KMS-11 (cell line): ENCODE measurements at regions not wholly inside any gene's neighbourhood (a gene's known extent, or its start where the extent isn't known, plus 50 kb on each side); places are given as distances from the start of the nearest gene placed in this dataset.

ENCODE experiments used
- H2AFZ ChIP-seq: fragments of 200-600 bp; sonication (generic); 2 replicates; pipeline ENCODE4 v1.6.1; 2016; ENCODE audit warnings: antibody characterized with exemption, mixed run types, low read depth
- H3K27ac ChIP-seq: fragments of 200-600 bp; sonication (generic); 2 replicates; pipeline ENCODE4 v1.6.1; 2016; ENCODE audit warnings: mild to moderate bottlenecking, mixed run types
- H3K27me3 ChIP-seq: fragments of 200-600 bp; sonication (generic); 2 replicates; pipeline ENCODE4 v1.6.1; 2017; ENCODE audit warnings: mild to moderate bottlenecking, low read depth, mixed run types, moderate library complexity; ENCODE audit not compliant: insufficient read depth
- H3K36me3 ChIP-seq: fragments of 200-600 bp; sonication (generic); 2 replicates; pipeline ENCODE4 v1.6.1; 2017; ENCODE audit warnings: mild to moderate bottlenecking, mixed run types; ENCODE audit not compliant: insufficient read depth
- H3K4me1 ChIP-seq: fragments of 200-600 bp; sonication (generic); 2 replicates; pipeline ENCODE4 v1.6.1; 2016; ENCODE audit warnings: mild to moderate bottlenecking, low read depth, mixed run types; ENCODE audit not compliant: poor library complexity, severe bottlenecking
- H3K4me2 ChIP-seq: fragments of 200-600 bp; sonication (generic); 2 replicates; pipeline ENCODE4 v1.7.0; 2016; ENCODE audit warnings: mild to moderate bottlenecking, mixed run types
- H3K4me3 ChIP-seq: fragments of 200-600 bp; sonication (generic); IDR thresholded peaks from 2 replicates; pipeline ENCODE4 v1.6.1; 2017; ENCODE audit warnings: low read depth, low read length, mixed read lengths; ENCODE audit not compliant: insufficient read depth
- H3K79me2 ChIP-seq: fragments of 200-600 bp; sonication (generic); 2 replicates; pipeline ENCODE4 v1.6.1; 2016; ENCODE audit warnings: low read depth, mixed run types; ENCODE audit not compliant: insufficient read depth
- H3K9ac ChIP-seq: fragments of 200-600 bp; sonication (generic); 2 replicates; pipeline ENCODE4 v1.6.1; 2016; ENCODE audit warnings: mild to moderate bottlenecking, mixed run types
- H4K20me1 ChIP-seq: fragments of 200-600 bp; sonication (generic); 2 replicates; pipeline ENCODE4 v1.6.1; 2016; ENCODE audit warnings: mild to moderate bottlenecking, mixed run types; ENCODE audit not compliant: insufficient read depth
- TF ChIP-seq, protein P1 (sequence below): fragments of 200-600 bp; sonication (generic); conservative IDR thresholded peaks from 2 replicates; pipeline ENCODE4 v1.6.1; 2017; ENCODE audit warnings: low read depth, mild to moderate bottlenecking, antibody characterized with exemption, low read length, moderate library complexity, mixed read lengths

DNA sequence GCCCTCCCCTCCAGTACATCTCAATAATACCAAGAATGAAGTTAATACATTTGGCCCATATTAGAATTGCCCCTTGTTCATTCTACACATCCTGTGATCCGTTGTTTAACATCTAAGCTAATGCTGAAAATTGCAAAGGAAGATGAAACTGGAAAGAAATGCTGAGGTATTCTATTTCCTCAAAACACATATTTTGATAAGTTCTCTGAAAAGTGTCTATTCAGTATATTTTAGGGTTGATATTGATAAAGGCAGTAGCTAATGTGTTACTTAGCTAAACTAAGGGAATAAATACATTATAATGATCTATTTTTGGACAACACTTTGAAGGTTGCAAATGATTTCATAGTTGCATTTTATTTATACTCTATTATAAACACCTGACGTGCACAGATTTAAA, 702.6 kb upstream of the ROBO1 start:
- no peak overlapping the region for H3K9ac ChIP-seq

DNA sequence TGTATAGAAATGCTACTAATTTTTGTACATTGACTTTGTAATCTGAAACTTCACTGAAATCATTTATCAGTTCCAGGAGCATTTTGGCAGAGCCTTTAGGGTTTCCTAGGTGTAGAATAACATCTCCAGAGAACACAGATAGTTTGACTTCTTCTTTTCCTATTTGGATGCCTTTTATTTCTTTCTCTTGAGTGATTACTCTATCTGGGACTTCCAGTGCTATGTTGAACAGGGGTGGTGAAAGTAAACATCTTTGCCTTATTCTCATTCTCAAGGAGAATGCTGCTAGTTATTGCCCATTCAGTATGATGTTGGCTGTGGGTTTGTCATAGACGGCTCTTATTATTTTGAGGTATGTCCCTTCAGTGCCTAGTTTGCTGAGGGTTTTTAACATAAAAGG, 697.9 kb upstream of the ROBO1 start:
- Histone ChIP-seq H3K4me1 (no peaks in the 10 kb centered on the region), H3K4me3 (no peak overlapping the region), H4K20me1 (no peaks in the 10 kb centered on the region), H3K4me2 (no peak overlapping the region), H2AFZ (no peak overlapping the region), H3K79me2 (no peaks in the 10 kb centered on the region), H3K9ac (no peak overlapping the region), H3K27me3 (no peaks in the 10 kb centered on the region), H3K36me3 (no peaks in the 10 kb centered on the region), H3K27ac (no peak overlapping the region)
- TF ChIP-seq, protein P1, sequence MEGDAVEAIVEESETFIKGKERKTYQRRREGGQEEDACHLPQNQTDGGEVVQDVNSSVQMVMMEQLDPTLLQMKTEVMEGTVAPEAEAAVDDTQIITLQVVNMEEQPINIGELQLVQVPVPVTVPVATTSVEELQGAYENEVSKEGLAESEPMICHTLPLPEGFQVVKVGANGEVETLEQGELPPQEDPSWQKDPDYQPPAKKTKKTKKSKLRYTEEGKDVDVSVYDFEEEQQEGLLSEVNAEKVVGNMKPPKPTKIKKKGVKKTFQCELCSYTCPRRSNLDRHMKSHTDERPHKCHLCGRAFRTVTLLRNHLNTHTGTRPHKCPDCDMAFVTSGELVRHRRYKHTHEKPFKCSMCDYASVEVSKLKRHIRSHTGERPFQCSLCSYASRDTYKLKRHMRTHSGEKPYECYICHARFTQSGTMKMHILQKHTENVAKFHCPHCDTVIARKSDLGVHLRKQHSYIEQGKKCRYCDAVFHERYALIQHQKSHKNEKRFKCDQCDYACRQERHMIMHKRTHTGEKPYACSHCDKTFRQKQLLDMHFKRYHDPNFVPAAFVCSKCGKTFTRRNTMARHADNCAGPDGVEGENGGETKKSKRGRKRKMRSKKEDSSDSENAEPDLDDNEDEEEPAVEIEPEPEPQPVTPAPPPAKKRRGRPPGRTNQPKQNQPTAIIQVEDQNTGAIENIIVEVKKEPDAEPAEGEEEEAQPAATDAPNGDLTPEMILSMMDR, result no peak

More for the DNA sequence above, 702.6 kb upstream of the ROBO1 start:
- Histone ChIP-seq H3K36me3 (no peaks in the 10 kb centered on the region), H3K4me1 (no peaks in the 10 kb centered on the region), H3K27ac (no peak overlapping the region), H4K20me1 (no peaks in the 10 kb centered on the region), H3K4me2 (no peak overlapping the region), H2AFZ (no peak overlapping the region), H3K27me3 (no peaks in the 10 kb centered on the region), H3K4me3 (no peak overlapping the region), H3K79me2 (no peaks in the 10 kb centered on the region)
- TF ChIP-seq, protein P1, result no peak

DNA sequence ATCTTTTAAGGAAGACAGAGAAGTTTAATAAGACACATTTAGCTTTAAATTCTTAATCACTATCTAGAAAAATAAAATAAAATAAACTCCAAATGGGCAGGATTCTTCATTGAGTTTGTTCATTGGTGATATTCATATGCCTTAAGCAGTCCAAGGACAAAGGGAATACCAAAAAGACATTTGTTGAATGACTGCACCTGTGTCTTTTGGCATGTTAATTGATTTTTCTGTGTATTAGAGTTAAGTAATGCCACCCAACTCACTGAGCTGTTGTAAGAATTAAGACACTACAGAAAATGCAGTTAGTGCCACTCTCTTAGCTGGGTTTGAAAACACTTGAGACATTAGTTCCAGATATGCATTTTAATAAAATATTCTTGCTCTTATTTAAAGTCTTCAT, 683.6 kb upstream of the ROBO1 start:
- H4K20me1 ChIP-seq, result no peaks in the 10 kb centered on the region
- TF ChIP-seq, protein P1, result no peak
- H3K9ac ChIP-seq, result no peak overlapping the region
- H3K27me3 ChIP-seq, result no peaks in the 10 kb centered on the region
- no peaks in the 10 kb centered on the region for H3K4me1 ChIP-seq
- no peaks in the 10 kb centered on the region for H3K36me3 ChIP-seq
- H3K79me2 ChIP-seq, result no peaks in the 10 kb centered on the region
- no peak overlapping the region for H2AFZ ChIP-seq
- H3K4me3 ChIP-seq, result no peak overlapping the region
- H3K4me2 ChIP-seq, result no peak overlapping the region
- no peak overlapping the region for H3K27ac ChIP-seq

DNA sequence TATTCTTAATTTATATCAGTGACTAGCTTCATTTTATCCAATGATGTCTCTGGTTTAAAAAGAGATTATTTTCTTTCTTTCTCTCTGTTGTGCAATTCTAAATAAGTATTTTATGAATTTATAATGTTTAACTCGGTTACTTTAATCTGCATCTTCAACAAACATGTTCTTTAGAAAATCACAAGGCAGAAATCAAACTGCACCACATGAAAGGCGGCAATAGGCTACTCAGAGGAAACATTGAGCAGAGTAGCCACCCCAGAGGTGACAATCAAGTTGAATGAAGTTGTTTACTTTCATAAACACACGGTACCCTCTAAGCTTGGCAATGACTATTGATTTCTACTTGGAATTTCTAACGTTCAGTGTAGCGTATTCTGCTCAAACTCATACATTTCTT, 677.8 kb upstream of the ROBO1 start:
- no peak overlapping the region for H3K4me3 ChIP-seq

More for the DNA sequence above, 677.8 kb upstream of the ROBO1 start:
- no peak overlapping the region for H3K4me2 ChIP-seq
- H3K9ac ChIP-seq, result no peak overlapping the region
- no peaks in the 10 kb centered on the region for H3K27me3 ChIP-seq
- H3K79me2 ChIP-seq, result no peaks in the 10 kb centered on the region
- H3K27ac ChIP-seq, result no peak overlapping the region
- H4K20me1 ChIP-seq, result no peaks in the 10 kb centered on the region
- H3K4me1 ChIP-seq, result no peaks in the 10 kb centered on the region
- H3K36me3 ChIP-seq, result no peaks in the 10 kb centered on the region
- TF ChIP-seq, protein P1, result no peak
- no peak overlapping the region for H2AFZ ChIP-seq
